ENCODE measurements at regions not wholly inside any gene's neighbourhood (a gene's known extent, or its start where the extent isn't known, plus 50 kb on each side); places are given as distances from the start of the nearest gene placed in this dataset.

DNA sequence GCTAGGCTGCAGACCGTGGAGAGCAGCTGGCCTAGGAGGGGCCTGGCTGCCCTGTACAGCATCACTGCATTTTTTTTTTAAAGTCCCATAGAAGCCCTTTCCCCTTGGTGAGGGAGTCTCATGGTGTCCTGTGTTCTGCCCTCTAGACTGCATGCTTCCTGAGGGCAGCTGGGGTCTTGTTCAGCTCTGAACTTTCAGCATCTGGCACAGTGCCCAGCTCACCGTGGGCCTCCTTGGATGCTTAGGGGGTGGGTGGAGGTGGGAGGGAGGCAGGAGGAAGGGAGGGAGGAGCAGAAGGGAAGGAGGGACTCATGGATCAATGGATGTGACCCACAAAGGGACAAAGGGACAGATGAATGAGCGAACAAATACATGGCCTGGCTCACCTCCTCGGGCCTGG is 63.4 kb upstream of the TMEM97 start:
- Histone ChIP-seq H3K27me3 (peaks cover 0 to 55% (median 3%) of the 10 kb centered on the region in 3 donors), H3K9me3 (no peaks in the 10 kb centered on the region), H3K4me3 (no peak overlapping the region), H3K36me3 (no peaks in the 10 kb centered on the region), H3K27ac (no peak overlapping the region), H3K4me1 (peaks cover 10 to 33% (median 24%) of the 10 kb centered on the region in 4 donors)
- 65 to 72% (median 69%) methylated on average over 4 of the region's 4 CpGs for WGBS, 5 donors
- TF ChIP-seq, protein P1, sequence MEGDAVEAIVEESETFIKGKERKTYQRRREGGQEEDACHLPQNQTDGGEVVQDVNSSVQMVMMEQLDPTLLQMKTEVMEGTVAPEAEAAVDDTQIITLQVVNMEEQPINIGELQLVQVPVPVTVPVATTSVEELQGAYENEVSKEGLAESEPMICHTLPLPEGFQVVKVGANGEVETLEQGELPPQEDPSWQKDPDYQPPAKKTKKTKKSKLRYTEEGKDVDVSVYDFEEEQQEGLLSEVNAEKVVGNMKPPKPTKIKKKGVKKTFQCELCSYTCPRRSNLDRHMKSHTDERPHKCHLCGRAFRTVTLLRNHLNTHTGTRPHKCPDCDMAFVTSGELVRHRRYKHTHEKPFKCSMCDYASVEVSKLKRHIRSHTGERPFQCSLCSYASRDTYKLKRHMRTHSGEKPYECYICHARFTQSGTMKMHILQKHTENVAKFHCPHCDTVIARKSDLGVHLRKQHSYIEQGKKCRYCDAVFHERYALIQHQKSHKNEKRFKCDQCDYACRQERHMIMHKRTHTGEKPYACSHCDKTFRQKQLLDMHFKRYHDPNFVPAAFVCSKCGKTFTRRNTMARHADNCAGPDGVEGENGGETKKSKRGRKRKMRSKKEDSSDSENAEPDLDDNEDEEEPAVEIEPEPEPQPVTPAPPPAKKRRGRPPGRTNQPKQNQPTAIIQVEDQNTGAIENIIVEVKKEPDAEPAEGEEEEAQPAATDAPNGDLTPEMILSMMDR (IDR thresholded peaks at IDR 0.05): no peak
- TF ChIP-seq EP300 (IDR thresholded peaks at IDR 0.05) (no peak), POLR2A (IDR thresholded peaks at IDR 0.05) (no peak), POLR2AphosphoS5 (IDR thresholded peaks at IDR 0.05) (no peak)
- DNase-seq: no peak
- intact Hi-C loops (cut with DNase I; ENCODE audit: low total_unique reads): no loop called here

DNA sequence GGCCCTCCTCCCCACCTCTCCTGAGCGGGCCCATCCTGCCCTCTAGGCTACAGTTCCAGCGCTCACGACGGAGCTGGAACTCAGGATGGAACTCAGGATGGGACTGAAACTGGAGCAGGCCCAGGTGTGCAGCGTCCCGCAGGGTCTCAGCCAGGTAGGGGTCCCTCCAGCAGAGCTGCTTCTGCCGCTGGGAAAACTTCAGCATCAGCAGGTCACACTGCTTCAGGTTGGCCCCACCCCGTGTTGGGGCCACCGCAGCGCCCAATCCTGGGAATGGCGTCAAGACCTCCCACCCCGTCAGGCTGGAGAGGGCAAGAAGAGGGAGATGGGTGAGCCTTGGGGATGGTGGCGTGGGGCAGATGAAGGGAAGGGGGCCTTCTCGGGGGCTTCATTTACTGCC is 62.6 kb upstream of the TMEM97 start:
- intact Hi-C loops (cut with DNase I; ENCODE audit: low total_unique reads): no loop called here

DNA sequence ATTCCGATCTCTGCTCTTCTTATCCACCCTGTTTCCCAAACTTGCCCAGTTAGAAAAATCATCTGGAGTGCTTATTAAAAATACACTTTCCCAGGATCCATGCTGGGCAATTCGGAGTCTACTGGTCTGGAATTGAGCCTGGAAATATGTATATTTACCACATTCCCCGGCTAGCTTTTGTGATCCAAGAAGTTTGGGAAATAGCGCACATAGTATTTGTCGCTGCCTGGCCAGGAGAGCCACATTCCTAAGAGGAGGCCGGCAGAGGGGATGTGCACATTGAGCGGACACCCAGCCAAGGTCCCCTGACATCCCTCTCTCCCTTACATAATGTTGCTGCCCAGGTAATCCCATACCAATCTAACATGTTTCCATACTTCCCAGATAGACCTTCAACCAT is 62.1 kb upstream of the TMEM97 start:
- DNase-seq: no peak
- TF ChIP-seq POLR2AphosphoS5 (IDR thresholded peaks at IDR 0.05) (no peak), POLR2A (IDR thresholded peaks at IDR 0.05) (no peak), EP300 (IDR thresholded peaks at IDR 0.05) (no peak)
- TF ChIP-seq, protein P1 (IDR thresholded peaks at IDR 0.05): no peak
- H3K27me3 ChIP-seq: peaks cover 0 to 45% (median 0%) of the 10 kb centered on the region in 3 donors
- intact Hi-C loops (cut with DNase I; ENCODE audit: low total_unique reads): no loop called here
- H3K4me3 ChIP-seq: no peak overlapping the region
- H3K9me3 ChIP-seq: peaks cover 0 to 10% (median 3%) of the 10 kb centered on the region in 4 donors
- 84 to 90% (median 86%) methylated on average over 7 of the region's 7 CpGs for WGBS, 5 donors
- no peak overlapping the region for H3K27ac ChIP-seq
- peaks cover 2 to 24% (median 16%) of the 10 kb centered on the region in 4 donors for H3K4me1 ChIP-seq
- H3K36me3 ChIP-seq: no peaks in the 10 kb centered on the region

More for the DNA sequence above, 62.6 kb upstream of the TMEM97 start:
- no peak overlapping the region for H3K27ac ChIP-seq
- H3K4me1 ChIP-seq: peaks cover 7 to 29% (median 20%) of the 10 kb centered on the region in 4 donors
- H3K36me3 ChIP-seq: no peaks in the 10 kb centered on the region
- peaks cover 0 to 4% (median under 1%) of the 10 kb centered on the region in 4 donors for H3K9me3 ChIP-seq
- no peak overlapping the region for H3K4me3 ChIP-seq
- peaks cover 0 to 50% (median 0%) of the 10 kb centered on the region in 3 donors for H3K27me3 ChIP-seq
- TF ChIP-seq, protein P1 (IDR thresholded peaks at IDR 0.05): no peak
- TF ChIP-seq POLR2AphosphoS5 (IDR thresholded peaks at IDR 0.05): no peak
- TF ChIP-seq EP300 (IDR thresholded peaks at IDR 0.05): no peak
- TF ChIP-seq POLR2A (IDR thresholded peaks at IDR 0.05): no peak
- DNase-seq: no peak
- WGBS, 5 donors: 82 to 91% (median 85%) methylated on average over 11 to 14 of the region's 14 CpGs

DNA sequence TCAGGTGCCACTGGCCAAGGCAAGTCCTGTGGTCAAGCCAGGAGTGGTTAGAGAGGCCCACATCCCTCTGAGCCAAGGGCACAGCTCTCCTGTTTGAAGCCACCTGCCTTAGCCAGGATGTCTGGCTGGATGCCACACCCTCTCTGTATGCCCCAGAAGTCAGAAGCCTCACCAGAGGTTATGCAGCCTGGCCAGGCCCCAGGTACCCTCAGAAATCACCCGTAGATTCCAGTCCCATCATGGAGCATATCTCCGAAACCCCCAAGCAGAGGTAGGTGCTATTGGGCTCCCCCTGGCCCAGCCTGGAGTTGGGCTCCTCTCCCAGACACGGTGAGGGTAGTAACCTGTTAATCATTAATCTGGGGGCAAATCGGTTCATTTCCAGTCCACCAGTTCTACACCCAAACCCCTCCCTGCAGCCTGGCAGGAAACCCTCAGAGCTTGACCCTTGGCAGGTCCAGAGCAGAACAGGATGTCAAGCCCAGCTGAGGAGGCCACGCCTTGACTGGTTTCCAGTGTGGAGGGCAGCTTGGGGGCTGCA is 60.6 kb upstream of the TMEM97 start:
- intact Hi-C loops (cut with DNase I; ENCODE audit: low total_unique reads): no loop called here
- Histone ChIP-seq H3K4me3 (no peak overlapping the region), H3K9me3 (peaks cover 6 to 24% (median 19%) of the 10 kb centered on the region in 4 donors), H3K4me1 (peaks cover 0 to 20% (median 14%) of the 10 kb centered on the region in 4 donors), H3K27ac (peak overlapping the region in 4 of 5 donors; percentile 13 to 59 (median 30)), H3K36me3 (no peaks in the 10 kb centered on the region), H3K27me3 (peaks cover 0 to 30% (median 0%) of the 10 kb centered on the region in 3 donors)
- WGBS, 5 donors: 23 to 65% (median 37%) methylated on average over 3 to 5 of the region's 5 CpGs
- TF ChIP-seq POLR2AphosphoS5 (IDR thresholded peaks at IDR 0.05) (no peak), POLR2A (IDR thresholded peaks at IDR 0.05) (no peak), EP300 (IDR thresholded peaks at IDR 0.05) (no peak)
- TF ChIP-seq, protein P1 (IDR thresholded peaks at IDR 0.05): no peak
- DNase-seq: peak; percentile 28 to 78
